Body of pancreas (tissue), 4 donors: ENCODE measurements at regions not wholly inside any gene's neighbourhood (a gene's known extent, or its start where the extent isn't known, plus 50 kb on each side); places are given as distances from the start of the nearest gene placed in this dataset.

Experiments
- ATAC-seq: fragments of 150-250 bp; one replicate; pipeline ENCODE4 v1.9.1; 2016
- DNase-seq, 4 donors: peaks; one replicate each; pipeline ENCODE4 v3.0.0-alpha.2; 2019
- H3K27ac ChIP-seq, 4 donors: fragments of 200-600 bp; sonication (generic); 1 replicate in 3 of 4; 2 replicates in 1 of 4; pipeline versions ENCODE4 v1.5.1 to v1.6.1; 2016 to 2019; ENCODE audit warnings: mild to moderate bottlenecking in 1 of 4, mixed read lengths in 1 of 4, moderate library complexity in 1 of 4
- H3K27me3 ChIP-seq, 2 donors: fragments of 200-600 bp; sonication (generic); one replicate each; pipeline ENCODE4 v1.6.0; 2016; ENCODE audit warnings: mild to moderate bottlenecking in 1 of 2
- H3K36me3 ChIP-seq, 2 donors: fragments of 200-600 bp; sonication (generic); replicated peaks in 1 of 2; 2 replicates each; pipeline ENCODE4 v1.5.1; 2016; ENCODE audit warnings: low read depth in 2 of 2; ENCODE audit not compliant: insufficient read depth in 1 of 2
- H3K4me1 ChIP-seq: fragments of 200-600 bp; sonication (generic); one replicate; pipeline ENCODE4 v1.6.0; 2016
- H3K4me3 ChIP-seq, 2 donors: fragments of 200-600 bp; sonication (generic); 1 replicate in 1 of 2; 2 replicates in 1 of 2; pipeline ENCODE4 v1.5.1; 2016 to 2019
- H3K9me3 ChIP-seq, 3 donors: fragments of 200-600 bp; sonication (generic); 1 replicate in 2 of 3; 2 replicates in 1 of 3; pipeline ENCODE4 v1.5.1; 2016
- POLR2A ChIP-seq, 3 donors: fragments of 450-650 bp; IDR thresholded peaks; one replicate each; pipeline ENCODE4 v1.6.1; 2016; ENCODE audit warnings: antibody characterized with exemption in 3 of 3, mild to moderate bottlenecking in 2 of 3
- WGBS, 2 donors: methylation state at CpG; one replicate each; pipeline ENCODE4 v1.1.5; 2017; 5-methylcytosine and 5-hydroxymethylcytosine counted together
- intact Hi-C: fragments of 100-400 bp; cut with DNase I; formaldehyde crosslinking; loops from one replicate; pipeline ENCODE4 v1.15.1; 2023
- TF ChIP-seq, protein P1 (sequence below), 7 experiments: fragments of 450-650 bp in 4 of 7; fragments of 200-600 bp in 3 of 7; sonication (generic) in 3 of 7; IDR thresholded peaks; one replicate each; pipeline ENCODE4 v1.5.1; 2016 to 2019; ENCODE audit warnings: antibody characterized with exemption in 7 of 7

DNA sequence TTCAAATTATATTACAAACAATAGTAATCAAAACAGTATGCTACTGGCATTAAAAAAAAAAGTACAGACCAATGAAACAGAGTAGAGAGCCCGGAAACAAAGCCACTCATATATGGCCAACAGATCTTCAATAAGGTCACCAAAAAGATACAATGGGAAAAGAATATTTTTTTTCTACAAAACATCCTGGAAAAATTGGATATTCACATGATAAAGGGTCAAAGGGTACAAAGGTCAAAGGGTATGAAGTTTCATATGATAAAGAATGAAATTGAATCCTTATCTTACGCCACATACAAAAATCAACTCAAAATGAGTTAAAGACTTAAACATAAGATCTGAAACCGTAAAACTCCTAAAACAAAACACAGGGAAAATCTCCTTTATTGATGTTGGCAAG lies 168.5 kb upstream of the PELI2 start:
- Histone ChIP-seq H3K4me1 (no peaks in the 10 kb centered on the region), H3K27ac (no peak overlapping the region), H3K36me3 (no peaks in the 10 kb centered on the region), H3K9me3 (no peaks in the 10 kb centered on the region), H3K4me3 (no peak overlapping the region), H3K27me3 (no peaks in the 10 kb centered on the region)
- DNase-seq (no peak), ATAC-seq (no peak)
- WGBS, 2 donors = 57 to 59% methylated on average over 3 of the region's 3 CpGs
- intact Hi-C loops = no loop called here
- TF ChIP-seq, protein P1, sequence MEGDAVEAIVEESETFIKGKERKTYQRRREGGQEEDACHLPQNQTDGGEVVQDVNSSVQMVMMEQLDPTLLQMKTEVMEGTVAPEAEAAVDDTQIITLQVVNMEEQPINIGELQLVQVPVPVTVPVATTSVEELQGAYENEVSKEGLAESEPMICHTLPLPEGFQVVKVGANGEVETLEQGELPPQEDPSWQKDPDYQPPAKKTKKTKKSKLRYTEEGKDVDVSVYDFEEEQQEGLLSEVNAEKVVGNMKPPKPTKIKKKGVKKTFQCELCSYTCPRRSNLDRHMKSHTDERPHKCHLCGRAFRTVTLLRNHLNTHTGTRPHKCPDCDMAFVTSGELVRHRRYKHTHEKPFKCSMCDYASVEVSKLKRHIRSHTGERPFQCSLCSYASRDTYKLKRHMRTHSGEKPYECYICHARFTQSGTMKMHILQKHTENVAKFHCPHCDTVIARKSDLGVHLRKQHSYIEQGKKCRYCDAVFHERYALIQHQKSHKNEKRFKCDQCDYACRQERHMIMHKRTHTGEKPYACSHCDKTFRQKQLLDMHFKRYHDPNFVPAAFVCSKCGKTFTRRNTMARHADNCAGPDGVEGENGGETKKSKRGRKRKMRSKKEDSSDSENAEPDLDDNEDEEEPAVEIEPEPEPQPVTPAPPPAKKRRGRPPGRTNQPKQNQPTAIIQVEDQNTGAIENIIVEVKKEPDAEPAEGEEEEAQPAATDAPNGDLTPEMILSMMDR (IDR thresholded peaks at IDR 0.05) = no peak
- no peak for TF ChIP-seq POLR2A (IDR thresholded peaks at IDR 0.05)

DNA sequence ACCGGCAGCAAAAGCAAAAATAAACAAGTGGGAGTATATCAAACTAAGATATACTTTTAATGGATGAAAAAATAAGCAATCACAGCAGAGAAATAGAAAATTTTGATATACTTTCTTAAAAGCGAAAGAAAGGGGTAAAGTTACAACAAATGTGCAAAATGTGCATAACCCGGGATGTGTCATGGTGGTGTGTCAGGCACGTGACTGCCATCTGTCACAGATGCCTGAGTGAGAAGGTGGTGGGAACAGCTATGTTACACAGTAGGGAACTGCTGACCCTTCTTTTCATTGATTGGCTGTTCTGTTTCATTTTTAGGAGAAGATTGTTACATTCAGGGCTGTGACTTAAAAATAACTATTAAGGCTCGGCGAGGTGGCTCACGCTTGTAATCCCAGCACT lies 168.1 kb upstream of the PELI2 start:
- H3K27ac ChIP-seq = no peak overlapping the region
- ATAC-seq = no peak
- no peaks in the 10 kb centered on the region for H3K36me3 ChIP-seq
- intact Hi-C loops = no loop called here
- 83 to 88% methylated on average over 7 of the region's 7 CpGs for WGBS, 2 donors
- H3K4me1 ChIP-seq = no peaks in the 10 kb centered on the region
- no peak for DNase-seq
- no peak overlapping the region for H3K4me3 ChIP-seq
- H3K9me3 ChIP-seq = no peaks in the 10 kb centered on the region
- no peaks in the 10 kb centered on the region for H3K27me3 ChIP-seq
- no peak for TF ChIP-seq POLR2A (IDR thresholded peaks at IDR 0.05)
- TF ChIP-seq, protein P1 (IDR thresholded peaks at IDR 0.05) = no peak

DNA sequence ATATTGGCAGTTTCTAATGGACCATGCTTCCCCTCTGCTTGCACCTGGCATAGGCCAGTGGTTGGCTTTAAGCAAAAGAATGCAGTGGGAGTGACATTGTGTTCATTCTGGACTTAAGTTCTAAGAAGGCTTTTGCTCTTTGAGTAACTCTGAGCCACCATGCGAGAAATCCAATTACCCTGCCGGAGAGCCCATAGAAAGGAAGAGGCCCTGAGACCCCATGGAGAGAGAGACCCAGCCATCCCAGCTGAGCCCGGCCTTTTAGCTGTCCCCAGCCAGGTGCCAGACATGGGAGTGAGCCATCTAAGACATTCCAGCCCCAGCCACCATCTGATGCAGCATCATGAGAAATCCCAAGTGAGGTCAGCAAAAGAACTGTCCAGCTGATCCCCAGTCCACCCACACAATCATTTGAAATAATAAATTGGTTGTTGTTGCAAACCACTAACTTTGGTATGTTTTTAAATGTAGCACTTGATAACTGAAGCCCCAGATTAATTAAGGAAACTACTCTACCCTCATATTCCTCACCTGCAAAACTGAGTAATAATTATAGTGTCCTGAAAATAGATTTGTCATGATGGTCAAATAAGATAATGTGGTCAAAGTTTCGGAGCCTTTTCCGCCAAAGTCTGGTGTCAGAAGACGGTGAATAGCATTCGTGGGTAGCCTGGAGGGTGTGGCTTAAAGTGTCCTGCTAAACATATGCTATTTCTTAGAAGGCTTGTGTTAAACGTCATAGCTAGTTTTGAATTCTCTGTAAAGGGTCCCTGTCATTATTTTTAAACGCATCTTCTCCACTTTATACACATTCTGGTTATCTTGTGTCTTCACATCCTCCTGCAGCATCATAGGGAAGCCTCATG lies 166.6 kb upstream of the PELI2 start:
- H3K27me3 ChIP-seq = no peaks in the 10 kb centered on the region
- H3K36me3 ChIP-seq = no peaks in the 10 kb centered on the region
- WGBS, 2 donors = 83 to 88% methylated on average over 9 of the region's 9 CpGs
- ATAC-seq (no peak), DNase-seq (no peak)
- no peaks in the 10 kb centered on the region for H3K4me1 ChIP-seq
- H3K27ac ChIP-seq = no peak overlapping the region
- TF ChIP-seq, protein P1 (IDR thresholded peaks at IDR 0.05) = no peak
- TF ChIP-seq POLR2A (IDR thresholded peaks at IDR 0.05) = no peak
- no peaks in the 10 kb centered on the region for H3K9me3 ChIP-seq
- intact Hi-C loops = no loop called here
- no peak overlapping the region for H3K4me3 ChIP-seq

DNA sequence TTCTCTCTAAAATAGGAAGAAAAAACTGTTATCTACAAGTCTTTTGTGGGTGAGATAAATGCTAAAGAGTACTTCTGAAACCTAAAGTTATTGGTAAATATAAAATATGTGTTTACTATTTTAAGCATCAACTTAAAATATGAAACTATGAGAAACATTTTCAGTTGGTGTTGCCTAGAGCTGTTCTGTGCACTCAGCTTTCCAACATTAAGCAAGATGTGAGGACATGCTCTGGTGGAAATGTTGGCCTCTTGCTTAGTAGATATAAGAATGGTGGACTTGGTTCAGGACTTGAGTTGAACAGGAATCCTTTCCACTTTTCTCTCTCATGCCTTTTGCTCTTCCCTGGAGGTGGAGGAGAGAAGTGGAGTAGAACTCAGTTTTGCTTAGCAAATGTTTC lies 164.1 kb upstream of the PELI2 start:
- intact Hi-C loops = no loop called here
- H3K36me3 ChIP-seq = no peaks in the 10 kb centered on the region
- DNase-seq = no peak
- H3K27ac ChIP-seq = no peak overlapping the region
- ATAC-seq = no peak
- H3K4me3 ChIP-seq = no peak overlapping the region
- no peaks in the 10 kb centered on the region for H3K27me3 ChIP-seq
- TF ChIP-seq, protein P1 (IDR thresholded peaks at IDR 0.05) = no peak
- TF ChIP-seq POLR2A (IDR thresholded peaks at IDR 0.05) = no peak
- H3K4me1 ChIP-seq = no peaks in the 10 kb centered on the region
- no peaks in the 10 kb centered on the region for H3K9me3 ChIP-seq

DNA sequence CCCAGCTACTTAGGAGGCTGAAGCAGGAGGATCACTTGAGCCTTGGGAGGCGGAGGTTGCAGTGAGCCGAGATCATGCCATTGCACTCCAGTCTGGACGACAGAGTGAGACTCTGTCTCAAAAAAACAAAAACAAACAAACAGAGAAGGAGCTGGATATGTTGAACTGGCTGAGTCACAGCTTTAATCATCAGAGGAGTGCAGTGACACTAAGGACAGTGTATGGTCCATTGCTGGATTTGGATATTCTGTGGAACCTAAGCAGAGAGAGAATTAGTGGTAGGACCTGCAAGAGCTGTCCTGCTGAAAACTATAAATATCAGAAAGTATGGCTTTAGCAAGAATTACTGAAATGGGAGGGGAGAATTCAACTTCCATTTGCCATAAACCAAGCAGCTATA lies 163.0 kb upstream of the PELI2 start:
- DNase-seq (no peak), ATAC-seq (no peak)
- Histone ChIP-seq H3K4me3 (no peak overlapping the region), H3K4me1 (no peaks in the 10 kb centered on the region), H3K27ac (no peak overlapping the region), H3K9me3 (no peaks in the 10 kb centered on the region), H3K36me3 (no peaks in the 10 kb centered on the region), H3K27me3 (no peaks in the 10 kb centered on the region)
- no peak for TF ChIP-seq POLR2A (IDR thresholded peaks at IDR 0.05)
- TF ChIP-seq, protein P1 (IDR thresholded peaks at IDR 0.05) = no peak
- WGBS, 2 donors = 65 to 69% methylated on average over 3 of the region's 3 CpGs
- intact Hi-C loops = no loop called here
